HEK293 (cell line): ENCODE measurements at regions not wholly inside any gene's neighbourhood (a gene's known extent, or its start where the extent isn't known, plus 50 kb on each side); places are given as distances from the start of the nearest gene placed in this dataset.

Source experiments
- MYNN ChIP-seq: fragments of 450-650 bp; formaldehyde crosslinking; IDR thresholded peaks from 2 replicates; pipeline ENCODE4 v1.5.1; 2016; ENCODE audit warnings: missing biosample characterization, missing genetic modification characterization, borderline replicate concordance
- ZBTB21 ChIP-seq: fragments of 450-650 bp; formaldehyde crosslinking; IDR thresholded peaks from 2 replicates; pipeline ENCODE4 v1.5.1; 2017; ENCODE audit warnings: missing biosample characterization, missing genetic modification characterization
- ZEB2 ChIP-seq: fragments of 450-650 bp; formaldehyde crosslinking; IDR thresholded peaks from 2 replicates; pipeline ENCODE4 v1.5.1; 2016; ENCODE audit warnings: missing biosample characterization, missing genetic modification characterization
- ZNF114 ChIP-seq: fragments of 450-650 bp; formaldehyde crosslinking; IDR thresholded peaks from 2 replicates; pipeline ENCODE4 v1.5.0; 2017; ENCODE audit warnings: missing biosample characterization, missing genetic modification characterization
- ZNF391 ChIP-seq: fragments of 450-650 bp; formaldehyde crosslinking; IDR thresholded peaks from 2 replicates; pipeline ENCODE4 v1.5.1; 2016; ENCODE audit warnings: low read depth, missing biosample characterization, missing genetic modification characterization, borderline replicate concordance
- ZNF529 ChIP-seq: fragments of 450-650 bp; formaldehyde crosslinking; IDR thresholded peaks from 2 replicates; pipeline ENCODE4 v1.5.1; 2017; ENCODE audit warnings: missing genetic modification characterization, missing biosample characterization; ENCODE audit not compliant: insufficient replicate concordance
- ZNF530 ChIP-seq: fragments of 450-650 bp; formaldehyde crosslinking; IDR thresholded peaks from 2 replicates; pipeline ENCODE4 v1.5.1; 2016; ENCODE audit warnings: low read depth, missing biosample characterization, missing genetic modification characterization
- ZNF596 ChIP-seq: fragments of 450-650 bp; IDR thresholded peaks from 2 replicates; pipeline ENCODE4 v1.5.0; 2018; ENCODE audit warnings: missing biosample characterization, mild to moderate bottlenecking, missing genetic modification characterization, moderate library complexity
- ZNF621 ChIP-seq: fragments of 450-650 bp; formaldehyde crosslinking; IDR thresholded peaks from 2 replicates; pipeline ENCODE4 v1.5.1; 2017; ENCODE audit warnings: missing biosample characterization, missing genetic modification characterization
- ZNF654 ChIP-seq: fragments of 450-650 bp; formaldehyde crosslinking; IDR thresholded peaks from 2 replicates; pipeline ENCODE4 v1.5.1; 2016; ENCODE audit warnings: low read depth, missing biosample characterization, missing genetic modification characterization
- TF ChIP-seq, protein P1 (sequence below): fragments of 450-650 bp; formaldehyde crosslinking; IDR thresholded peaks from 2 replicates; pipeline ENCODE4 v1.5.1; 2016; ENCODE audit warnings: missing biosample characterization, missing genetic modification characterization
- TF ChIP-seq, protein P2 (sequence below): fragments of 450-650 bp; formaldehyde crosslinking; IDR thresholded peaks from 2 replicates; pipeline ENCODE4 v1.5.1; 2016; ENCODE audit warnings: missing biosample characterization, missing genetic modification characterization
- TF ChIP-seq, protein P3 (sequence below): fragments of 450-650 bp; formaldehyde crosslinking; IDR thresholded peaks from 2 replicates; pipeline ENCODE4 v1.5.1; 2016; ENCODE audit warnings: missing biosample characterization, missing genetic modification characterization
- TF ChIP-seq, protein P4 (sequence below): fragments of 450-650 bp; IDR thresholded peaks from 2 replicates; pipeline ENCODE4 v1.5.1; 2018; ENCODE audit warnings: missing biosample characterization, mild to moderate bottlenecking, missing genetic modification characterization

DNA sequence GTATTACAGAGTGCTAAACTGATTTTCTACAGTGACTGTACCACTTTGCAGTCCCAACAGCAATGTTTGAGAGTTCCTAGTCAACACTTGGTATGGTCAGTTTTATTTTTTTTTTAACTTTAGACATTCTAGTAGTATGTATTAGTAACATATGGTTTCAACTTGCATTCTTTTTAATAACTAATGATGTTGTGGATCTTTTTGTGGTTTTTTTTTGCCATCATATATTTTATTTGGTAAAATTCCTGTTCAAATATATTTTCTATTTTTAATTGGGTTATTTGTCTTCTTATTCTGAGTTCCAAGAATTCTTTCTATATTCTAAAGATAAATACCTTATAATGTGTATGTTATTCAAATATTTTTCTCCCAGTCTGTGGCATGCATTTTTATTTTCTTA is 189.4 kb upstream of the ECI2 start:
- TF ChIP-seq ZBTB21 (tag by site-specific recombination) (no peak), ZNF654 (no peak), ZNF529 (tag by site-specific recombination) (no peak), ZNF596 (tag by site-specific recombination) (no peak), ZEB2 (no peak), ZNF530 (no peak), MYNN (tag by site-specific recombination) (no peak), ZNF391 (tag by site-specific recombination) (no peak), ZNF621 (tag by site-specific recombination) (no peak), ZNF114 (tag by site-specific recombination) (no peak)
- TF ChIP-seq, protein P1, sequence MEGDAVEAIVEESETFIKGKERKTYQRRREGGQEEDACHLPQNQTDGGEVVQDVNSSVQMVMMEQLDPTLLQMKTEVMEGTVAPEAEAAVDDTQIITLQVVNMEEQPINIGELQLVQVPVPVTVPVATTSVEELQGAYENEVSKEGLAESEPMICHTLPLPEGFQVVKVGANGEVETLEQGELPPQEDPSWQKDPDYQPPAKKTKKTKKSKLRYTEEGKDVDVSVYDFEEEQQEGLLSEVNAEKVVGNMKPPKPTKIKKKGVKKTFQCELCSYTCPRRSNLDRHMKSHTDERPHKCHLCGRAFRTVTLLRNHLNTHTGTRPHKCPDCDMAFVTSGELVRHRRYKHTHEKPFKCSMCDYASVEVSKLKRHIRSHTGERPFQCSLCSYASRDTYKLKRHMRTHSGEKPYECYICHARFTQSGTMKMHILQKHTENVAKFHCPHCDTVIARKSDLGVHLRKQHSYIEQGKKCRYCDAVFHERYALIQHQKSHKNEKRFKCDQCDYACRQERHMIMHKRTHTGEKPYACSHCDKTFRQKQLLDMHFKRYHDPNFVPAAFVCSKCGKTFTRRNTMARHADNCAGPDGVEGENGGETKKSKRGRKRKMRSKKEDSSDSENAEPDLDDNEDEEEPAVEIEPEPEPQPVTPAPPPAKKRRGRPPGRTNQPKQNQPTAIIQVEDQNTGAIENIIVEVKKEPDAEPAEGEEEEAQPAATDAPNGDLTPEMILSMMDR (tag by site-specific recombination), result no peak
- TF ChIP-seq, protein P2, sequence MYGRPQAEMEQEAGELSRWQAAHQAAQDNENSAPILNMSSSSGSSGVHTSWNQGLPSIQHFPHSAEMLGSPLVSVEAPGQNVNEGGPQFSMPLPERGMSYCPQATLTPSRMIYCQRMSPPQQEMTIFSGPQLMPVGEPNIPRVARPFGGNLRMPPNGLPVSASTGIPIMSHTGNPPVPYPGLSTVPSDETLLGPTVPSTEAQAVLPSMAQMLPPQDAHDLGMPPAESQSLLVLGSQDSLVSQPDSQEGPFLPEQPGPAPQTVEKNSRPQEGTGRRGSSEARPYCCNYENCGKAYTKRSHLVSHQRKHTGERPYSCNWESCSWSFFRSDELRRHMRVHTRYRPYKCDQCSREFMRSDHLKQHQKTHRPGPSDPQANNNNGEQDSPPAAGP (tag by site-specific recombination), result no peak
- TF ChIP-seq, protein P3, sequence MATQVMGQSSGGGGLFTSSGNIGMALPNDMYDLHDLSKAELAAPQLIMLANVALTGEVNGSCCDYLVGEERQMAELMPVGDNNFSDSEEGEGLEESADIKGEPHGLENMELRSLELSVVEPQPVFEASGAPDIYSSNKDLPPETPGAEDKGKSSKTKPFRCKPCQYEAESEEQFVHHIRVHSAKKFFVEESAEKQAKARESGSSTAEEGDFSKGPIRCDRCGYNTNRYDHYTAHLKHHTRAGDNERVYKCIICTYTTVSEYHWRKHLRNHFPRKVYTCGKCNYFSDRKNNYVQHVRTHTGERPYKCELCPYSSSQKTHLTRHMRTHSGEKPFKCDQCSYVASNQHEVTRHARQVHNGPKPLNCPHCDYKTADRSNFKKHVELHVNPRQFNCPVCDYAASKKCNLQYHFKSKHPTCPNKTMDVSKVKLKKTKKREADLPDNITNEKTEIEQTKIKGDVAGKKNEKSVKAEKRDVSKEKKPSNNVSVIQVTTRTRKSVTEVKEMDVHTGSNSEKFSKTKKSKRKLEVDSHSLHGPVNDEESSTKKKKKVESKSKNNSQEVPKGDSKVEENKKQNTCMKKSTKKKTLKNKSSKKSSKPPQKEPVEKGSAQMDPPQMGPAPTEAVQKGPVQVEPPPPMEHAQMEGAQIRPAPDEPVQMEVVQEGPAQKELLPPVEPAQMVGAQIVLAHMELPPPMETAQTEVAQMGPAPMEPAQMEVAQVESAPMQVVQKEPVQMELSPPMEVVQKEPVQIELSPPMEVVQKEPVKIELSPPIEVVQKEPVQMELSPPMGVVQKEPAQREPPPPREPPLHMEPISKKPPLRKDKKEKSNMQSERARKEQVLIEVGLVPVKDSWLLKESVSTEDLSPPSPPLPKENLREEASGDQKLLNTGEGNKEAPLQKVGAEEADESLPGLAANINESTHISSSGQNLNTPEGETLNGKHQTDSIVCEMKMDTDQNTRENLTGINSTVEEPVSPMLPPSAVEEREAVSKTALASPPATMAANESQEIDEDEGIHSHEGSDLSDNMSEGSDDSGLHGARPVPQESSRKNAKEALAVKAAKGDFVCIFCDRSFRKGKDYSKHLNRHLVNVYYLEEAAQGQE (tag by site-specific recombination), result no peak
- TF ChIP-seq, protein P4, sequence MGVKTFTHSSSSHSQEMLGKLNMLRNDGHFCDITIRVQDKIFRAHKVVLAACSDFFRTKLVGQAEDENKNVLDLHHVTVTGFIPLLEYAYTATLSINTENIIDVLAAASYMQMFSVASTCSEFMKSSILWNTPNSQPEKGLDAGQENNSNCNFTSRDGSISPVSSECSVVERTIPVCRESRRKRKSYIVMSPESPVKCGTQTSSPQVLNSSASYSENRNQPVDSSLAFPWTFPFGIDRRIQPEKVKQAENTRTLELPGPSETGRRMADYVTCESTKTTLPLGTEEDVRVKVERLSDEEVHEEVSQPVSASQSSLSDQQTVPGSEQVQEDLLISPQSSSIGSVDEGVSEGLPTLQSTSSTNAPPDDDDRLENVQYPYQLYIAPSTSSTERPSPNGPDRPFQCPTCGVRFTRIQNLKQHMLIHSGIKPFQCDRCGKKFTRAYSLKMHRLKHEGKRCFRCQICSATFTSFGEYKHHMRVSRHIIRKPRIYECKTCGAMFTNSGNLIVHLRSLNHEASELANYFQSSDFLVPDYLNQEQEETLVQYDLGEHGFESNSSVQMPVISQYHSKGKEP (tag by site-specific recombination), result no peak
